Renal cortical epithelial cell (primary cell): ENCODE measurements at regions not wholly inside any gene's neighbourhood (a gene's known extent, or its start where the extent isn't known, plus 50 kb on each side); places are given as distances from the start of the nearest gene placed in this dataset.

Experiments used
- DNase-seq: peaks from one replicate; pipeline ENCODE4 v3.0.0-alpha.2; 2011; ENCODE audit warnings: low read depth

DNA sequence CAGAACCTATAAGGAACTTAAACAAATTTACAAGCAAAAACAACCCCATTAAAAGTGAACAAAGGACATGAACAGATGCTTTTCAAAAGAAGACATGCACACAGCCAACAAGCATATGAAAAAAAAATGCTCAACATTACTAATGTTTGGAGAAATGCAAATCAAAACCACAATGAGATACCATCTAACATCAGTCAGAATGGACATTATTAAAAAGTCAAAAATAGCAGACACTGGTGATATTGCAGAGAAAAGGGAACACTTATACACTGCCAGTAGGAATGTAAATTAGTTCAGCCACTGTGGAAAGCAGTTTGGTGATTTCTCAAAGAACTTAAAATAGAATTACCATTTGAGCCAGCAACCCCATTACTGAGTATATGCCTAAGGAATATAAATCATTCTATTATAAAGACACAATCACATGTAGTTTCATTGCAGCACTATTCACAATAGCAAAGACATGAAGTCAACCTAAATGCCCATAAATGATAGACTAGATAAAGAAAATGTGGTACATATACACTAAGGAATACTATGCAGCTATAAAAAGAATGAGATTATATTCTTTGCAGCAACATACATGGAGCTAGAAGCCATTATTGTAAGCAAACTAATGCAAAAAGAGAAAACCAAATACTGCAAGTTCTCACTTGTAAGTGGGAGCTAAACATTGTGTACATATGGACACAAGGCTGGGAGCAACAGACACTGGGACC is 1509.4 kb downstream of the TECRL start:
- no peak for DNase-seq

DNA sequence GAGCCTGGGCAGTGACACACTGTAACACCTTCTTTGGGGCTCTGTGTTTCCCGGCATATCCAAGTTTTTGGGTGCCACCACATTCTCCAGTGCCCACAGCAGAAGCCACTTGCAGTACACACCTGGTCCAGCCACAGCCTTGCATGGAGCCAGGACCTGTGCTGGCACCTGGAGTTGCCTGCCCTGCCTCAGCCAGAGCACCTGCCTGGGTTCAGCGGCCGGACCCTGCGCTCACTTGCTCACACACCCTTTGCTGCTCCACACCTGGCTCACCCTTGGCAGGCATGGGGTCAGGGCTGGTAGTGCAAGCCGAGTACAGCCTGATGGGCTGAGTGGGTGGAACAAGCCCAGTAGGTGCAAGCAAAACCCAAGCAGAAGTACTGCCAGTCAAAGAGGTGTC is 1511.1 kb downstream of the TECRL start:
- DNase-seq = no peak

- no peak for DNase-seq
Observed at GRCh38 chr4:62896721-62897120, 1512.5 kb downstream of the TECRL start.

DNA sequence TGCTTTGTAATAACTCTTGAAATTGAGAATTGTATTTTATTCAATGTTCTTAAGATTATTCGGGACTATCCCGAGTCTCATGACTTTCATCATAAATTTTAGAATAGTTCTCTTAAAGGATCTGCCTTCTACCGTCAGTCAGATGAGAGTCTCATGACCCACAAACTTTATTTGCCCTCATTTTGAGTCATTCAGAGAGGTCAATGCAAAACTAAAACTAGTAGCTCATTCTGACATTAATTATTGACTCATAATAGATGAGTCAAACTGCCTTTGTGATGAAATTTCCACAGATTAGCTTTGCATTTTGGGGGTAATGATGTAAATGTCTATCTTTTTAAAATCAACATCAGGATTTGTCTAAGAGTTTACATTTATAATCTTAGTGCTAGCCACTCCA is 1527.3 kb downstream of the TECRL start:
- DNase-seq = peak; percentile 0

- no peak for DNase-seq
Observed at GRCh38 chr4:62881210-62881609, 1528.0 kb downstream of the TECRL start.

DNA sequence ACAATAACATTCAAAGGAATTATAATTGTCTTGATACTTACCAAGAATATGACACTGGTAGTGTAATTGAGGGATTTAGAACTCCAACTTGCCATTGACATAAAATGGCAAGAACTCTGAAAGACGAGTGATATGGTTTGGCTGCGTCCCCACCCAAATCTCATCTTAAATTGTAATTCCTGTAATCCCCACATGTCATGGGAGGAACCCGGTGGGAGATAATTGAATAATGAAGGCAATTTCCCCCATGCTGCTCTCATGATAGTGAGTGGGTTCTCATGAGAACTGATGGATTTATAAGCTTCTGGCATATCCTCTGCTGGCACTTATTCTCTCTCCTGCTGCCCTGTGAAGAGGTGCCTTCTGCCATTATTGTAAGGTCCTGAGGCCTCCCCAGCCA is 1536.4 kb downstream of the TECRL start:
- no peak for DNase-seq

DNA sequence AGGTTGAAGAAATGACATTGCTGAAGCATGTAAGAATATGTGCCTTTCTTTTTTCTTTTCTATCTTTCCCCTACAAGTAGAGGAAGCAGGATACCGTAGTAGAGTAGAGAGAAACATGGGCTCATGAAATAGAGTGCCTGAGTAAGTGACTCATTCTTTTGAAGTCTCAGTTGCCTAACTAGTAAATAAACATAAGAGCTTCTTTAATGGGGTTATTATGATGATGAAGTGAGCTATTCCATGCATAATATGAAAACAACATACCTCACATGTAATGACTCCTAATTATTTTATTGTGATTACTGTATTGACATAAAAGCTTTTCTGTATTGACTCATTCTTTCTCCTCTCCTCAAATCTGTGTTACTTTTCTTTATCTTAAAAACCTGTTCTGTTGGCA is 1538.2 kb downstream of the TECRL start:
- no peak for DNase-seq

- no peak for DNase-seq
Observed at GRCh38 chr4:62870451-62870850, 1538.8 kb downstream of the TECRL start.

- DNase-seq = no peak
Observed at GRCh38 chr4:62865261-62865660, 1544.0 kb downstream of the TECRL start.

GRCh38 chr4:62849696-62850095 is 1559.6 kb downstream of the TECRL start:
- no peak for DNase-seq

DNA sequence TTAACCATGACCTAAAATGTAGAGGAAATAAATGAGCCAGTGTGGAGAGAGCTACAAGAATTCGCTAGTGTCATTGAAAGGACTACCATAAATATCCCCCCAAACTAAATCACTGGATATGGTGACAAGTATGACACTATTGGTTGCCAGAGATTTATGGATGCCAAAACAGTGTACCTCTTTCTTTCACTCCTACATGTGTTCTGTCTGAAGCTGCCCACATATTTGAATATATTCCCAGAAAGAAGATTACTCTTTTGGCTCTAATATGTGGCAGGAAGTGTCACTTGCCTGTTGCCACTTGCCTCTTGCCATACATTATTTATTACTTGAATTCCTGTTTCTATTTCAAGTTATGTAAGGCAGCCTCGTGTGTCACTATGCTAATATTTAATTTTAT is 1573.6 kb downstream of the TECRL start:
- no peak for DNase-seq

GRCh38 chr4:62822306-62822705 is 1586.9 kb downstream of the TECRL start:
- DNase-seq = no peak

DNA sequence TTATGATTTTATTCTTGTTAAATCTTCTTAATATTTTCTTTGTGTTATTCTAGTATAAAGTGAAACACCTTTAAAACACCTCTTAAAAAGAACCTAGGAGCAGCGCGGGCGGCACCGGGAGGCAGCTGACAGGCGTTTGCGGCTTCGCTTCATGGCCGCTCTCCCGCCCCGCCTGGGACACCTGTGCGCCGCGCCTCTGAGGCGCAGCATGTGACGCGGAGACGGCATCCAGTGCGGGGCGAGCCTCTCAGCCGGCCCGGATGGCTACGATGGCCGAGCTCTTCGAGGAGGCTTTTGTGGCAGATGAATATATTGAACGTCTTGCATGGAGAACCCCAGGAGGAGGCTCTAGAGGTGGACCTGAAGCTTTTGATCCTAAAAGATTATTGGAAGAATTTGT is 1592.7 kb downstream of the TECRL start:
- no peak for DNase-seq

DNA sequence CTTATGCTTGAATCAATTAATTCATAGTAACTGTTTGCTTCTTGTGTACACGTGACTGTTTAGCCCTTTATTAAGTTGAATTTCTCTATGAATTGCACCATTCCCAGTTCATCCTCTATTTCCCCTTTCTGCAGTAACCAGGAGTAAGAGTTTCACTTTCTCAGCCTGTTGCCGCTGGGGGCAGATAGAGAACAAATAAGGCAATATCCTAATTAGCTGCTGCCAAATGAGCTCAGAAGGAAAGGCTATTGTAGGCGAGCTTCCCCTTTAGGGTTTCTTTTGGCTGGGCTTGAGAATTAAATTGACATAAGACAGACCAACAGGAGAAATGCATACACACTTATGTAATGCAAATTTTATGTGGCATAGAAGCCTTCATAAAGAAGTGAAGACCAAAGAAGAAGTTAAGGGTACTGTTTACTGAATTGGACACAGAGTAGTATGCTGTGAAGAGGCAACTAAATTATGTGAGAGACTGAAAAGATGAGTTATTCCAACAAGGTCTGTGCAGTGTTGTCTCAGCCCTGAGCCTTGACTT is 1594.7 kb downstream of the TECRL start:
- DNase-seq = no peak

DNA sequence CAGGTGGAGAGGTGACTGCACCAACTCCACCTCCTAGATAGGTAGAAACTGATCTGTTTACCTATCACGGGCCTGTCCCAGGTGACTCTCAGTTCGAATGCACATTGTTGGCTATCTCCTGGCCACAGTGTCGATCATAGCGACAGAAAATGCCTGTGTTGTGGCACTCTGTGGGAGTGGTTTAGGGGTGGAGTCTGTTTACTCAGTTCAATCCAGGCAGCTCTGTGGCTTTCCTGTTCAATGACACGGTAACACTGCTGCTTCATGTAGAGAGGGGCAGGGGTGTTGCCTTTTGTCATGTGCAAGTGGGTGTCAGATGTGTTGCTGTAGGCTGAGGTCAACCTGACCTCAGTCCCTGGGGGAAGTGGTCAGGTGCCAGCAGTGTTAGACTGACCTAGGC is 1602.4 kb downstream of the TECRL start:
- DNase-seq = no peak

DNA sequence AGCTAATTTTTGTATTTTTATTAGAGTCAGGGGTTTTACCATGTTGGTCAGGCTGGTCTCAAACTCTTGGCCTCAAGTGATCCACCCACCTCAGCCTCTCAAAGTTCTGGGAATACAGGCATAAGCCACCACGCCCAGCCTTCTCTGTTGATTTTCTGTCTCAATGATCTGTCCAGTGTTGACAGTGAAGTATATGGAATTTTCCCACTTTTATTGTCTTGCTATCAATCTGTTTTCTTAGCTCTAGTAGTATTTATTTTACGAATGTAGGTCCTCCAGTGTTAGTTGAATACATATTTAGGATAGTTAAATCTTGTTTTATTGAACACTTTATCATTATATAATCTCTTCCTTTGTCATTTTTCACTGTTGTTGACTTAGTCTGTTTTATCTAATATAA is 1603.9 kb downstream of the ADGRL3 start:
- no peak for DNase-seq

DNA sequence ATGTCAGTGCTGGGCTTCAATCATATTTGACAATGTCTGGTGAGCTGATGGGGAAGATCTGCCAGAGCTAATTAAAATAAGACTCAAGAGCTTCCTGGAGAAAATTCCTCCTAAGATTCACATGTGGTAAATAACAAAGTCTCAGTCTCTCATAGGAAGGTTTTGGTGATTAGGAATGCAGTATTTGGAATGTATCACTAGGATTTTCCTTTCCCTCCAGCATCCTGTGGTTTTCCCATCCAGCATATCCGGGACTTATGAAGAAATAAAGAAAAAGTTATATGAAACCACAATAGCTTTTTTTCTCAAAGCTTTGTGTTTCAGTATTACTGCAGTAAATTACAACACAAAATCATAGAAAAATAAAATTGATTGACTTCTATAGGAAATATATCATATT is 1597.1 kb downstream of the ADGRL3 start:
- no peak for DNase-seq

- no peak for DNase-seq
Observed at GRCh38 chr4:62791386-62791785, 1591.3 kb downstream of the ADGRL3 start.

- DNase-seq = no peak
Observed at GRCh38 chr4:62771983-62772557, 1571.9 kb downstream of the ADGRL3 start.

GRCh38 chr4:62740296-62740695 is 1540.2 kb downstream of the ADGRL3 start:
- no peak for DNase-seq

- no peak for DNase-seq
Observed at GRCh38 chr4:62717154-62717553, 1517.0 kb downstream of the ADGRL3 start.

DNA sequence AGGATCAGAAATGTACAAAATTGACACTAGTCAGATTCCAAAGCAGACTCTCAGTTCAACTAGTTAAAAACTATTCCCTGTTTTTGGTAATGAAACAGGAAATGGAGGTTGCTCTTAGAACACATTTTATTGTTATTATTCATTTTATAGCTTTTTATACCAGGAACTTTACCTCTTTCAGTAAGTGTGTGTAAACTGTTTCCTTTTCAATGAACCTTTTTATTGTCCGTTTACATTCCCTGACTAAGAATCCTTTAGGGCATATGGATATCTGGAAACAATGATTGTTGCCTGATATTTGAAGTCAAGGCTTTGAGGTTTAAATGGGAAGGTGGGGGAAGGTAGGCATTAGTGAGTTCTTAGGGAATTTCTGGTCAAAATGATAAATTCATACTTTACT is 1511.4 kb downstream of the ADGRL3 start:
- DNase-seq = no peak

GRCh38 chr4:62709618-62710252 is 1509.6 kb downstream of the ADGRL3 start:
- DNase-seq = peak; percentile 1
